LHCN-M2 (cell line): ENCODE measurements at regions not wholly inside any gene's neighbourhood (a gene's known extent, or its start where the extent isn't known, plus 50 kb on each side); places are given as distances from the start of the nearest gene placed in this dataset.

Source experiments
- DNase-seq: peaks from one replicate; pipeline ENCODE4 v3.0.0-alpha.2; 2012; ENCODE audit warnings: low read depth

- DNase-seq: no peak
These were observed 276.4 kb downstream of the PRL start for GRCh38 chr6:22020299-22021003.

GRCh38 chr6:22021966-22022365 is 274.9 kb downstream of the PRL start:
- DNase-seq: no peak

- DNase-seq: no peak
These were observed 272.9 kb downstream of the PRL start for GRCh38 chr6:22023937-22024336.

- DNase-seq: no peak
These were observed 271.8 kb downstream of the PRL start for GRCh38 chr6:22024973-22025467.

GRCh38 chr6:22025468-22026163 is 271.2 kb downstream of the PRL start:
- DNase-seq: peak; percentile 46

GRCh38 chr6:22026164-22026678 is 270.6 kb downstream of the PRL start:
- DNase-seq: no peak

GRCh38 chr6:22027040-22027725 is 269.7 kb downstream of the PRL start:
- DNase-seq: no peak

GRCh38 chr6:22028403-22029090 is 268.3 kb downstream of the PRL start:
- DNase-seq: no peak

GRCh38 chr6:22029171-22029570 is 267.7 kb downstream of the PRL start:
- peak; percentile 13 for DNase-seq

- DNase-seq: no peak
These were observed 265.9 kb downstream of the PRL start for GRCh38 chr6:22030730-22031619.

GRCh38 chr6:22035690-22036089 is 261.1 kb downstream of the PRL start:
- DNase-seq: no peak

- DNase-seq: no peak
These were observed 260.6 kb downstream of the PRL start for GRCh38 chr6:22036275-22036674.

GRCh38 chr6:22036699-22037098 is 260.1 kb downstream of the PRL start:
- DNase-seq: no peak

GRCh38 chr6:22041797-22042480 is 254.9 kb downstream of the PRL start:
- DNase-seq: peak; percentile 57

GRCh38 chr6:22042706-22043105 is 254.1 kb downstream of the PRL start:
- DNase-seq: no peak

- peak; percentile 29 for DNase-seq
These were observed 253.4 kb downstream of the PRL start for GRCh38 chr6:22043284-22043962.

GRCh38 chr6:22045261-22045912 is 251.4 kb downstream of the PRL start:
- no peak for DNase-seq

GRCh38 chr6:22049002-22049401 is 247.8 kb downstream of the PRL start:
- no peak for DNase-seq
